Fibroblast of lung (primary cell): ENCODE measurements at regions not wholly inside any gene's neighbourhood (a gene's known extent, or its start where the extent isn't known, plus 50 kb on each side); places are given as distances from the start of the nearest gene placed in this dataset.

Experiments
- CTCF ChIP-seq, 2 donors: IDR thresholded peaks in 1 of 2; conservative IDR thresholded peaks in 1 of 2; 1 replicate in 1 of 2; 2 replicates in 1 of 2; pipeline ENCODE4 v1.5.1; 2011 to 2012; ENCODE audit warnings: low read length in 2 of 2, control low read depth in 1 of 2, inconsistent platforms in 1 of 2, low read depth in 1 of 2, mild to moderate bottlenecking in 1 of 2
- EZH2 ChIP-seq: IDR thresholded peaks from 2 replicates; pipeline ENCODE4 v1.5.1; 2012; ENCODE audit warnings: low read length, control low read depth, mild to moderate bottlenecking; ENCODE audit errors: missing control alignments

DNA sequence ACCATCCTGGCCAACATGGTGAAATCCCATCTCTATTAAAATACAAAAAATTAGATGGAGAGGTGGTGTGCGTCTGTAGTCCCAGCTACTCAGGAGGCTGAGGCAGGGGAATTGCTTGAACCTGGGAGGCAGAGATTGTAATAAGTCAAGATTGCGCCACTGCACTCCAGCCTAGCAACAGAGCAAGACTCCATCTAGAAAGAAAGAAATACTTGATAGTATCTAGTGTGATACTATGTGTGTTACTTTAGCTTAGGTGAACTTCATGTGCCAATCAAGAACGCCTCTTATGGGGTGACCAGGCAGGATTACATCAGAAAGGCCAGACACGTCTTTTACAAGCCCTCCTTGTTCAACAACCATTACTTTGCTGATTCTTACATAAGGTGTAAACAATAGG, 107.1 kb downstream of the TMEM170B start:
- TF ChIP-seq CTCF (conservative IDR thresholded peaks at IDR 0.05 in 1 of 2, IDR thresholded peaks at IDR 0.05 in 1 of 2; ENCODE audit: low read depth in 1 of 2, low read length in 2 of 2) (no peak), EZH2 (no peak)
